ENCODE measurements at regions not wholly inside any gene's neighbourhood (a gene's known extent, or its start where the extent isn't known, plus 50 kb on each side); places are given as distances from the start of the nearest gene placed in this dataset.

DNA sequence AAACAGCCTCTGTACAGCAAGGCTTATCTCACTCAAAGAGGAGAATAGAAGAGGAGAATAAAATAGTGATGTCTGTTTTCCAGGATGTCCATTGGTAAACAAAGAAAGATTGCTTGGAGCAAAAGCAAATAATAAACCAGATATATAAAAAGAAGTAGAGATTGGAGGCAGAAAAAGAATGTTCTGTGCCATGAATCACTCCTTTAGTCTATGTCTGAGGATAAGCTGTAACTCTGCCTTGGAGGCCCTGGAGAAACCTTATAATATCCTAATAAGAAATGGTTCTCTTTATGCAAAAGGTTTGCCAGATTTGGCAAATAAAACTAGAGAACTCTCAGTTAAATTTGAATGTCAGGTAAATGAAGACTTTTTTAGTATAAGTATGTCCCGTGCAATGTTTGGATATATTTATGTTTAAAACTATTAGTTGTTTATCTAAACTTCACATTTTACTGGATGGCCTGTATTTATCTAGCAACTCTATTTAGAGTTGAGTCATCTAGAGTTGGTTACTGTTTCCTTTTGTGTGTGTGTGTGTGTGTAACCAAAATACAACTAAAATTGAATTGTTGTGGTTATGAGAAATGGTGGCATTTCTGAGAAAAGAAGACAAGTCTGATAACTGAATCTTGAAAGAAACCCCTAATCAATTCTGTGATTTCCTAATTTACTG is 510.3 kb upstream of the SETBP1 start (continued):
- TF ChIP-seq, protein P1, sequence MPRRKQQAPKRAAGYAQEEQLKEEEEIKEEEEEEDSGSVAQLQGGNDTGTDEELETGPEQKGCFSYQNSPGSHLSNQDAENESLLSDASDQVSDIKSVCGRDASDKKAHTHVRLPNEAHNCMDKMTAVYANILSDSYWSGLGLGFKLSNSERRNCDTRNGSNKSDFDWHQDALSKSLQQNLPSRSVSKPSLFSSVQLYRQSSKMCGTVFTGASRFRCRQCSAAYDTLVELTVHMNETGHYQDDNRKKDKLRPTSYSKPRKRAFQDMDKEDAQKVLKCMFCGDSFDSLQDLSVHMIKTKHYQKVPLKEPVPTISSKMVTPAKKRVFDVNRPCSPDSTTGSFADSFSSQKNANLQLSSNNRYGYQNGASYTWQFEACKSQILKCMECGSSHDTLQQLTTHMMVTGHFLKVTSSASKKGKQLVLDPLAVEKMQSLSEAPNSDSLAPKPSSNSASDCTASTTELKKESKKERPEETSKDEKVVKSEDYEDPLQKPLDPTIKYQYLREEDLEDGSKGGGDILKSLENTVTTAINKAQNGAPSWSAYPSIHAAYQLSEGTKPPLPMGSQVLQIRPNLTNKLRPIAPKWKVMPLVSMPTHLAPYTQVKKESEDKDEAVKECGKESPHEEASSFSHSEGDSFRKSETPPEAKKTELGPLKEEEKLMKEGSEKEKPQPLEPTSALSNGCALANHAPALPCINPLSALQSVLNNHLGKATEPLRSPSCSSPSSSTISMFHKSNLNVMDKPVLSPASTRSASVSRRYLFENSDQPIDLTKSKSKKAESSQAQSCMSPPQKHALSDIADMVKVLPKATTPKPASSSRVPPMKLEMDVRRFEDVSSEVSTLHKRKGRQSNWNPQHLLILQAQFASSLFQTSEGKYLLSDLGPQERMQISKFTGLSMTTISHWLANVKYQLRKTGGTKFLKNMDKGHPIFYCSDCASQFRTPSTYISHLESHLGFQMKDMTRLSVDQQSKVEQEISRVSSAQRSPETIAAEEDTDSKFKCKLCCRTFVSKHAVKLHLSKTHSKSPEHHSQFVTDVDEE (CRISPR knock-in tag; IDR thresholded peaks at IDR 0.05): no peak
- TF ChIP-seq ESRRG (CRISPR knock-in tag; IDR thresholded peaks at IDR 0.05): no peak
- TF ChIP-seq, protein P2, sequence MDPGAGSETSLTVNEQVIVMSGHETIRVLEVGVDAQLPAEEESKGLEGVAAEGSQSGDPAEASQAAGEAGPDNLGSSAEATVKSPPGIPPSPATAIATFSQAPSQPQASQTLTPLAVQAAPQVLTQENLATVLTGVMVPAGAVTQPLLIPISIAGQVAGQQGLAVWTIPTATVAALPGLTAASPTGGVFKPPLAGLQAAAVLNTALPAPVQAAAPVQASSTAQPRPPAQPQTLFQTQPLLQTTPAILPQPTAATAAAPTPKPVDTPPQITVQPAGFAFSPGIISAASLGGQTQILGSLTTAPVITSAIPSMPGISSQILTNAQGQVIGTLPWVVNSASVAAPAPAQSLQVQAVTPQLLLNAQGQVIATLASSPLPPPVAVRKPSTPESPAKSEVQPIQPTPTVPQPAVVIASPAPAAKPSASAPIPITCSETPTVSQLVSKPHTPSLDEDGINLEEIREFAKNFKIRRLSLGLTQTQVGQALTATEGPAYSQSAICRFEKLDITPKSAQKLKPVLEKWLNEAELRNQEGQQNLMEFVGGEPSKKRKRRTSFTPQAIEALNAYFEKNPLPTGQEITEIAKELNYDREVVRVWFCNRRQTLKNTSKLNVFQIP (CRISPR knock-in tag; IDR thresholded peaks at IDR 0.05; ENCODE audit: borderline replicate concordance, low read depth): no peak
- TF ChIP-seq BACH2 (CRISPR knock-in tag; IDR thresholded peaks at IDR 0.05; ENCODE audit: borderline replicate concordance): no peak
- no peak for TF ChIP-seq ZFP30 (CRISPR knock-in tag; IDR thresholded peaks at IDR 0.05)

DNA sequence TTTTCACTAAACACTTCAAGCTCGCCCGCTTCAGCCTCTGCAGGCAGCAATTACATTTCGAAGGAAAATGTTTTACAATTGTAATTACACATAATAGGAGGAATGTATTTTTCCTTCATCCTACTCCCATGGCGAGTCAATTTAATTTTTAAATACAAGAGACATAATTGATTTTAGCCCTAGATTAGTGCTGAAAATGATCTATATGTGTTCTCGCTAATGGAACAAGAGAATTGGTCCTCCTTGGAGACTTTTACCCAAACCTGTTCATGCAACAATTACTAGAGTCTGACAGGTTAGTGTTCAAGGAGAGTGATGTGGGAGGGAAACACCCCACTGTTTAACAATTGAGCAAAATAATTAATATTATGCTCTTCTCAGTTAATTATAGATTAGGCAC is 509.4 kb upstream of the SETBP1 start:
- no peak for ATAC-seq
- TF ChIP-seq OSR1 (CRISPR knock-in tag; IDR thresholded peaks at IDR 0.05) (no peak), ZNF8 (CRISPR knock-in tag; IDR thresholded peaks at IDR 0.05) (no peak), TOX (CRISPR knock-in tag; IDR thresholded peaks at IDR 0.05; ENCODE audit: borderline replicate concordance) (no peak), ESRRG (CRISPR knock-in tag; IDR thresholded peaks at IDR 0.05) (no peak), ARNTL (CRISPR knock-in tag; IDR thresholded peaks at IDR 0.05; ENCODE audit: borderline replicate concordance, low read depth) (no peak), ZC3H10 (CRISPR knock-in tag; IDR thresholded peaks at IDR 0.05) (no peak), ZFP3 (CRISPR knock-in tag; IDR thresholded peaks at IDR 0.05) (no peak), SNAI2 (CRISPR knock-in tag; IDR thresholded peaks at IDR 0.05) (no peak), ZNF70 (CRISPR knock-in tag; IDR thresholded peaks at IDR 0.05) (no peak), BACH2 (CRISPR knock-in tag; IDR thresholded peaks at IDR 0.05; ENCODE audit: borderline replicate concordance) (no peak), ZFP30 (CRISPR knock-in tag; IDR thresholded peaks at IDR 0.05) (no peak)
- TF ChIP-seq, protein P3, sequence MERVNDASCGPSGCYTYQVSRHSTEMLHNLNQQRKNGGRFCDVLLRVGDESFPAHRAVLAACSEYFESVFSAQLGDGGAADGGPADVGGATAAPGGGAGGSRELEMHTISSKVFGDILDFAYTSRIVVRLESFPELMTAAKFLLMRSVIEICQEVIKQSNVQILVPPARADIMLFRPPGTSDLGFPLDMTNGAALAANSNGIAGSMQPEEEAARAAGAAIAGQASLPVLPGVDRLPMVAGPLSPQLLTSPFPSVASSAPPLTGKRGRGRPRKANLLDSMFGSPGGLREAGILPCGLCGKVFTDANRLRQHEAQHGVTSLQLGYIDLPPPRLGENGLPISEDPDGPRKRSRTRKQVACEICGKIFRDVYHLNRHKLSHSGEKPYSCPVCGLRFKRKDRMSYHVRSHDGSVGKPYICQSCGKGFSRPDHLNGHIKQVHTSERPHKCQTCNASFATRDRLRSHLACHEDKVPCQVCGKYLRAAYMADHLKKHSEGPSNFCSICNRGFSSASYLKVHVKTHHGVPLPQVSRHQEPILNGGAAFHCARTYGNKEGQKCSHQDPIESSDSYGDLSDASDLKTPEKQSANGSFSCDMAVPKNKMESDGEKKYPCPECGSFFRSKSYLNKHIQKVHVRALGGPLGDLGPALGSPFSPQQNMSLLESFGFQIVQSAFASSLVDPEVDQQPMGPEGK (CRISPR knock-in tag; IDR thresholded peaks at IDR 0.05; ENCODE audit: borderline replicate concordance): no peak
- TF ChIP-seq, protein P2 (CRISPR knock-in tag; IDR thresholded peaks at IDR 0.05; ENCODE audit: borderline replicate concordance, low read depth): no peak

DNA sequence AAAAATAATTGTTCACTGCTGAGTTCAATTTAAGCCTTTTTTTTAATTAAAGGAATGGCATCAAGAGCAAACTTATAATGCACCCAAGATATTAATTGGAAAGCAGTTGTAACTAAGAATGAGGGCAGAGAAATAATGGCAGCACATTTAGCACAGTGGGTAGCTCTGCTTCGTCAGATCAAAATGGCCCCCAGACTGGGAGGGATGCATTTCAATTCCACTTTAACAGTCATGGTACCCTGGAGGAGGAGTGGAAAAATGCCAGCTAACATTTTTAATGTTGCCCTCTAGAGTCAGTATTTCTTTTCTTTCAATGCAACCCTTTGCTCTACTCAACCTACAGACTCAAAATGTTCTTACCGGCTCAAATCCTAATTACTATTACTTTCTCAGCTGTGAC is 504.8 kb upstream of the SETBP1 start:
- ATAC-seq: no peak
- TF ChIP-seq ZFP30 (CRISPR knock-in tag; IDR thresholded peaks at IDR 0.05) (no peak), PPARA (CRISPR knock-in tag; IDR thresholded peaks at IDR 0.05; ENCODE audit: borderline replicate concordance) (no peak), ZC3H10 (CRISPR knock-in tag; IDR thresholded peaks at IDR 0.05) (no peak), CSDC2 (CRISPR knock-in tag; IDR thresholded peaks at IDR 0.05) (no peak), OSR1 (CRISPR knock-in tag; IDR thresholded peaks at IDR 0.05) (no peak), ESRRG (CRISPR knock-in tag; IDR thresholded peaks at IDR 0.05) (no peak), BACH2 (CRISPR knock-in tag; IDR thresholded peaks at IDR 0.05; ENCODE audit: borderline replicate concordance) (no peak), ZNF8 (CRISPR knock-in tag; IDR thresholded peaks at IDR 0.05) (no peak), TCF4 (CRISPR knock-in tag; IDR thresholded peaks at IDR 0.05; ENCODE audit: borderline replicate concordance) (no peak), ZNF70 (CRISPR knock-in tag; IDR thresholded peaks at IDR 0.05) (no peak), TOX (CRISPR knock-in tag; IDR thresholded peaks at IDR 0.05; ENCODE audit: borderline replicate concordance) (no peak), SNAI2 (CRISPR knock-in tag; IDR thresholded peaks at IDR 0.05) (no peak), ARNTL (CRISPR knock-in tag; IDR thresholded peaks at IDR 0.05; ENCODE audit: borderline replicate concordance, low read depth) (no peak), ISL1 (CRISPR knock-in tag; IDR thresholded peaks at IDR 0.05) (no peak)
- TF ChIP-seq, protein P3 (CRISPR knock-in tag; IDR thresholded peaks at IDR 0.05; ENCODE audit: borderline replicate concordance): no peak
- TF ChIP-seq, protein P1 (CRISPR knock-in tag; IDR thresholded peaks at IDR 0.05): no peak
- TF ChIP-seq, protein P4, sequence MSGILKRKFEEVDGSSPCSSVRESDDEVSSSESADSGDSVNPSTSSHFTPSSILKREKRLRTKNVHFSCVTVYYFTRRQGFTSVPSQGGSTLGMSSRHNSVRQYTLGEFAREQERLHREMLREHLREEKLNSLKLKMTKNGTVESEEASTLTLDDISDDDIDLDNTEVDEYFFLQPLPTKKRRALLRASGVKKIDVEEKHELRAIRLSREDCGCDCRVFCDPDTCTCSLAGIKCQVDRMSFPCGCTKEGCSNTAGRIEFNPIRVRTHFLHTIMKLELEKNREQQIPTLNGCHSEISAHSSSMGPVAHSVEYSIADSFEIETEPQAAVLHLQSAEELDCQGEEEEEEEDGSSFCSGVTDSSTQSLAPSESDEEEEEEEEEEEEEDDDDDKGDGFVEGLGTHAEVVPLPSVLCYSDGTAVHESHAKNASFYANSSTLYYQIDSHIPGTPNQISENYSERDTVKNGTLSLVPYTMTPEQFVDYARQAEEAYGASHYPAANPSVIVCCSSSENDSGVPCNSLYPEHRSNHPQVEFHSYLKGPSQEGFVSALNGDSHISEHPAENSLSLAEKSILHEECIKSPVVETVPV (CRISPR knock-in tag; IDR thresholded peaks at IDR 0.05): no peak

All from SK-N-SH treated with all-trans-retinoic acid at 6 μM for 48 hours (cell line).